ENCODE measurements at regions not wholly inside any gene's neighbourhood (a gene's known extent, or its start where the extent isn't known, plus 50 kb on each side); places are given as distances from the start of the nearest gene placed in this dataset.
"Not testable (repeated sequence)": the region's sequence is repeated elsewhere in the genome, so short reads cannot be mapped to it uniquely, and the experiment has no call there.

DNA sequence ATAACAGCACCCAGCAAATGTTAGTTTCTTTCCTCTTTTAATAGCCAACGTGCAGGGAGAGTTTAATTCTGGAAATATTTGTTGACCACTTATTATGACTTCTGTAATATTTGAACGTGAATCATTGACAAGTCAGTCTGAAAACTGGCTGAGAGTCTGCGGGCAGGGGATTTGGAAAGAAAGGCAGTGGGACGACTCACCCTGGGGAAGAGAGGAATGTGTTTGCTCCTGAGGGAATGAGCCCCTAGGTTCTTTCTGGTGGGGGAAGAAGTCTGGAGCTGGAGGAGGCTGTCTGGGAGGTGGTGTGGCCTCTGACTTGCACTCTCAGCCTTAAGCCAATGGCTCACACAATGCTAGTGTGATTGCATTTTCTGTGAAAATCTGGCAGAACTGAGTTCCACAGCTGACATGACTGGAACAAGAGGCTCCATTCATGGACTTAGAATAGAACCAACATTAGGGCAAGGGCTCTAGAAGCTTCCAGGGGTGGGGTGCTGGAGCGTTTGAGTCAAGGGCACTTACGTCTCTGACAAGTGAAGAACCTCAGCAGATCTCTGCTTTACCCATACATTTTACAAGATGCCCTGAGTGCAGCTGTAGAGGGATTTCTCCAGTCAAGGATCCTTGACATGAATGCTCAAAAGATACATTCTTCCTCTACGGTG is 100.7 kb downstream of the KBTBD2 start:
- TF ChIP-seq CEBPB (IDR thresholded peaks at IDR 0.05; ENCODE audit: low read depth, low read length) = 0 out of 2 replicates have a peak, but pooled peaks have one; percentile 36
- not testable (repeated sequence) for TF ChIP-seq MAFK (IDR thresholded peaks at IDR 0.05; ENCODE audit: low read depth, low read length); RAD21 (IDR thresholded peaks at IDR 0.05; ENCODE audit: low read length); RFX5 (IDR thresholded peaks at IDR 0.05; ENCODE audit: low read depth, low read length); NFE2L2 (IDR thresholded peaks at IDR 0.05; ENCODE audit: low read depth, low read length); POLR2A (IDR thresholded peaks at IDR 0.05; ENCODE audit: low read depth, low read length)
- TF ChIP-seq, protein P1, sequence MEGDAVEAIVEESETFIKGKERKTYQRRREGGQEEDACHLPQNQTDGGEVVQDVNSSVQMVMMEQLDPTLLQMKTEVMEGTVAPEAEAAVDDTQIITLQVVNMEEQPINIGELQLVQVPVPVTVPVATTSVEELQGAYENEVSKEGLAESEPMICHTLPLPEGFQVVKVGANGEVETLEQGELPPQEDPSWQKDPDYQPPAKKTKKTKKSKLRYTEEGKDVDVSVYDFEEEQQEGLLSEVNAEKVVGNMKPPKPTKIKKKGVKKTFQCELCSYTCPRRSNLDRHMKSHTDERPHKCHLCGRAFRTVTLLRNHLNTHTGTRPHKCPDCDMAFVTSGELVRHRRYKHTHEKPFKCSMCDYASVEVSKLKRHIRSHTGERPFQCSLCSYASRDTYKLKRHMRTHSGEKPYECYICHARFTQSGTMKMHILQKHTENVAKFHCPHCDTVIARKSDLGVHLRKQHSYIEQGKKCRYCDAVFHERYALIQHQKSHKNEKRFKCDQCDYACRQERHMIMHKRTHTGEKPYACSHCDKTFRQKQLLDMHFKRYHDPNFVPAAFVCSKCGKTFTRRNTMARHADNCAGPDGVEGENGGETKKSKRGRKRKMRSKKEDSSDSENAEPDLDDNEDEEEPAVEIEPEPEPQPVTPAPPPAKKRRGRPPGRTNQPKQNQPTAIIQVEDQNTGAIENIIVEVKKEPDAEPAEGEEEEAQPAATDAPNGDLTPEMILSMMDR (conservative IDR thresholded peaks at IDR 0.05; ENCODE audit: low read depth, low read length) = not testable (repeated sequence)
